HG03108 (cell line): ENCODE measurements at regions not wholly inside any gene's neighbourhood (a gene's known extent, or its start where the extent isn't known, plus 50 kb on each side); places are given as distances from the start of the nearest gene placed in this dataset.
"Not testable (repeated sequence)": the region's sequence is repeated elsewhere in the genome, so short reads cannot be mapped to it uniquely, and the experiment has no call there.

Experiments
- ATAC-seq: cut with Tn5 transposase; IDR thresholded peaks from one replicate; pipeline ENCODE4 v1.9.1; 2021; ENCODE audit warnings: moderate library complexity; ENCODE audit not compliant: unreplicated experiment

- no peak for ATAC-seq
These were observed 593.7 kb upstream of the LUZP2 start for GRCh38 chr11:23903044-23903704.

DNA sequence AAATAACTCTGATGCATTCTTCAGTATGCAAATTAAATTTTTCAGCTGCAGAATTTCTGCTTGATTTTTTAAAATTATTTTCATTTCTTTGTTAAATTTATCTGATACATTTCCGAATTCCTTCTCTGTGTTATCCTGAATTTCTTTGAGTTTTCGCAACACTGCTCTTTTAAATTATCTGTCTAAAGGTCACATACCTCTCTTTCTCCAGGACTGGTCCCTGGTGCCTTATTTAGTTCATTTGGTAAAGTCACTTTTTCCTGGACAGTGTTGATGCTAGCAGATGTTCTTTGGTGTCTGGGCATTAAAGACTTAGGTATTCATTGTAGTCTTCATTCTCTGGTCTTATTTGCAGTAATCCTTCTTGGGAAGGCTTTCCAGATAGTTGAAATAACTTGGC is 577.4 kb upstream of the LUZP2 start:
- no peak for ATAC-seq

GRCh38 chr11:23923357-23923756 is 573.5 kb upstream of the LUZP2 start:
- ATAC-seq, result no peak

DNA sequence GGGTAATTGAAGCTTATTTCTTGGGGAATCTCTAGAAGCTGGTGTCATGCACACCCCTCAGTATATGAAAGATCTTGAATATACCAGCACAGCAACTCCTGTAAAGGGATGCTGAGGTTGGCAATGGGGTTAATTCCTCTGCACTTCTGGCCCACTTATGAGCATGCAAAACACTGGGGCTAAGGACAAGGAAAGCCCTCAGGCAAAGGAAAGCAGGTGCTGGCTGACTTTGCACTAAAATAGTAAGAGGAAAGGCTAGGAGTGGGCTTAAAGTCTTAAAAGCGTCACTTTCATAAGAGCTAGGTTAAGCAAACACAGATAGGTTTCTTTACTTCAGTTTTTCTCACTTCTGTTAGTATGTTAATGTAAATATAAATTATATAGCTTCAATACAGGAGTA is 572.6 kb upstream of the LUZP2 start:
- no peak for ATAC-seq

DNA sequence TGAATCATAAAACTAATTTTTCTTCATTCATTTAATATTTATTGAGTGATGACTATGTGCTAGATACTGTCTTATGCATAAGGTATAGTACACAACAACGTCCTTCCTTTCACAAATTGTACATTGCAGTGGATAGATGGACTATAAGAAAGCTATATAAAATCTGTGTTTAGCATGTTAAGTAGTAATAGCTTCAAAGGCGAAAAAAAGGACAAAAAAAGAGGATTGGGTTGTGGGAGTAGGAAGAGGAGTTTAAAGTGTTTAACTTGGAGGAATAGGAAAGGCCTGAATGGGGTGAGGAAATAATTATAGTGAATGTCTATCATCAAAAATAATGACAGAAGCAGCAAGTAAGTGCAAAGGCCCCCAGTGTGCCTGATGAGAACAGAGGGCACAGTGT is 565.4 kb upstream of the LUZP2 start:
- no peak for ATAC-seq

DNA sequence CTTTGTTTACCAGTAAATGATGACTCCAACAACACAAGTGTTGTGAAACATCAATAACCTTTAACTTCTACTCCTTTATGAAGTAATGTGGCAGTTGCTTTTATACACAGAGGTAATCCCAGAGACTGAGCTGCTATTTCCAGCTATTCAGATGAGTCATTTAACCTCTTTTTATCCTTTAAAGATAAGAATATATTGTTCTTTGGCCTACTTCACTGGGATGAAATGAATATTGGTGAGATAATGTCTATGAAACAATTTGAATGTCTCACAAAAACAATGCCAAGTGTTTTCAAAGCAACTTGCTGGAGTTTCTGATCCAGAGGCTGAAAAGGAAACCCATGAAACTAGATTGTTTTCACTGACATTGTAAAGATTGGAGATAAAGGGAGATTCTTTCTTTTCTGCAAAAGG is 564.4 kb upstream of the LUZP2 start:
- ATAC-seq, result no peak

GRCh38 chr11:23933721-23934120 is 563.1 kb upstream of the LUZP2 start:
- ATAC-seq, result no peak

DNA sequence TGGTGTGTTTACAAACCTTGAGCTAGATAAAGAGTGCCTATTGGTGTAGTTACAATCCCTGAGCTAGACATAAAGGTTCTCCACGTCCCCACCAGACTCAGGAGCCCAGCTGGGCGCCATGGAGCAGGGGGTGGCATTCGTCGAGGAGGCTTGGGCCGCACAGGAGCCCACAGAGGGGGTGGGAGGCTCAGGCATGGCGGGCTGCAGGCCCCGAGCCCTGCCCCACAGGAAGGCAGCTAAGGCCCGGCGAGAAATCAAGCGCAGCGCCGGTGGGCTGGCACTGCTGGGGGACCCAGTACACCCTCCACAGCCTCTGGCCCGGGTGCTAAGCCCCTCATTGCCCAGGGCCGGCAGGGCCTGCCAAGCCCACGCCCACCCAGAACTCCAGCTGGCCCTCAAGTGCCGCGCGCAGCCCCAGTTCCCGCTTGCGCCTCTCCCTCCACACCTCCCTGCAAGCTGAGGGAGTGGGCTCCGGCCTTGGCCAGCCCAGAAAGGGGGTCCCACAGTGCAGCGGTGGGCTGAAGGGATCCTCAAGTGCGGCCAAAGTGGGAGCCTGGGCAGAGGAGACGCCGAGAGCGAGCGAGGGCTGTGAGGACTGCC is 562.1 kb upstream of the LUZP2 start:
- not testable (repeated sequence) for ATAC-seq

DNA sequence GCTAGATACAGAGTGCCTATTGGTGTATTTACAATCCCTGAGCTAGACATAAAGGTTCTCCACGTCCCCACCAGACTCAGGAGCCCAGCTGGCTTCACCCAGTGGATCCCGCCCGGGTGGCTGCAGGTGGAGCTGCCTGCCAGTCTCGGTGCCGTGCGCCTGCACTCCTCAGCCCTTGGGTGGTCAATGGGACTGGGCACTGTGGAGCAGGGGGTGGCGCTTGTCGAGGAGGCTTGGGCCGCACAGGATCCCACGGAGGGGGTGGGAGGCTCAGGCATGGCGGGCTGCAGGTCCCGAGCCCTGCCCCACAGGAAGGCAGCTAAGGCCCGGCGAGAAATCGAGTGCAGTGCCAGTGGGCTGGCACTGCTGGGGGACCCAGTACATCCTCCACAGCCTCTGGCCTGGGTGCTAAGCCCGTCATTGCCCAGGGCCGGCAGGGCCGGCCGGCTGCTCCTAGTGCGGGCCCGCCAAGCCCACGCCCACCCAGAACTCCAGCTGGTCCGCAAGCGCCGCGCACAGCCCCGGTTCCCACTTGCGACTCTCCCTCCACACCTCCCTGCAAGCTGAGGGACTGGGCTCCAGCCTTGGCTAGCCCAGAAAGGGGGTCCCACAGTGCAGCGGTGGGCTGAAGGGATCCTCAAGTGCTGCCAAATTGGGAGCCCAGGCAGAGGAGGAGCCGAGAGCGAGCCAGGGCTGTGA is 554.6 kb upstream of the LUZP2 start:
- not testable (repeated sequence) for ATAC-seq

DNA sequence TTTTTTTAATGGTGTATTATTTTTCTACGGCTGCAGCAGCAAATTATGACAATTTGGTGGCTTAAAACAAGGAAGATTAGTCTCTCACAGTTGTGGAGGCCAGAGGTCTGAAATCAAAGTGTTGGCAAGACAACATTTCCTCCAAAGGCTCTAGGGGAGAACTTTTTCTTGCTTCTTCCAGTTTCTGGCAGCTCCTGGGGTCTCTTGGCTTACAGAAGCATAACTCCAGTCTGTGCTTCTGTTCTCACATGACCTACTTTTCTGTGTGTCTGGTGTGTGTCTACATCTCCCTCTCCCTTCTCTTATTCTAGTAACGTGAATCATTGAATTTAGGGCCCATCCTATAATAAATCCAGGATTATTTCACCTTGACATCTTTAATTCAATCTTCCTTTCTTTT is 551.9 kb upstream of the LUZP2 start:
- no peak for ATAC-seq

- no peak for ATAC-seq
These were observed 549.0 kb upstream of the LUZP2 start for GRCh38 chr11:23947883-23948282.

DNA sequence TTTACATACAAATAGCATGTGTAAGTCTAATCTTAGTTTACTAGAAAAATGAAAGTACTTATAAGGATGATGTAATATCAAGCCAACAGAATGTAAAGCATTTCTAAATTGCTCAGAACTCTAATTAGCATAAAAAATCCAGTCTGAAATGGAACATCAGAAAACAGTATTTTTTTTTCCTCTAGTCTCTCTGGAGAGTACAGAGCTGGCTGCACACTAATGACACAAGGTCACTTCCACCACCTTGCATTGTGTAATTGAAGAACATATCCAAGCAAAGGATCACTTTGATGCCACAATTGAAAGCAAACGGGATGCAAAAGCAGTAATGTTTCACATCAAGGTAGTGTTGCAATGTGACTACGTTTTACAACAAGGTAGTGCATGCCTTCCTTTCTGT is 548.0 kb upstream of the LUZP2 start:
- ATAC-seq, result no peak

DNA sequence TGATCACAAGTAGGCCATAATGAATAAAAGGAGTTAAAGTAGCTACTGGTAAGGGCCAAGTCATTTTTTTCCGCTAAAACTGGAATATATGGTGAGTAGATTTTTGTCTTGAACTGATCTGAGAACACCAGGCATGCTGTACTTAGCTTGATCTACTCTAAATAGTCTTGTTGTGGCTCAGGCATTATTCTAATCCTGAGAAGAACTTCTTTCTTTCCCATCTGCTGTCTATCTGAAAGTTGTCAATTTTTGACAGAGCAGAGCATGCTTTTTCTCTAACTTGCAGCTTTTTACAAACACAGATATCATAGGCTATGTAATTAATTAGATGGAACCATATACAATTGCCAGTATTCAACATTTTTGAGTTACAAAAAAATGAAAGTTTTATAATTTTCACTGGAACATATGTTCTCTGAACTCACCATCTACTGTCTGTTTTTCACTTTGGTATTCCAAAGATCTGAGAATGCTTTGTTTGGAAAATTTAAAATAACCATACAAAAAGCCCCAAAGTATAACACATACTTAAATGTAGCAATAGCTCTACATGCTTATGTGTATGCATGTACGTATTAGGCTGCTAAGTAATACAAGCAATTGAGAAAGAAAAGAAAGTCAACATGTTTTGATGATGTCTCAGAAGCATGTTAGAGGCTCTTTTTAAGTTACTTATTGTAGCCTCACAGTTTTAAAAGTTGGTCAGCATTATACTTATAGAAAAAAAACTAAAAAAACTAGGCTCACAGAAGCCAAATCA is 542.7 kb upstream of the LUZP2 start:
- no peak for ATAC-seq

GRCh38 chr11:23954730-23955129 is 542.1 kb upstream of the LUZP2 start:
- no peak for ATAC-seq

DNA sequence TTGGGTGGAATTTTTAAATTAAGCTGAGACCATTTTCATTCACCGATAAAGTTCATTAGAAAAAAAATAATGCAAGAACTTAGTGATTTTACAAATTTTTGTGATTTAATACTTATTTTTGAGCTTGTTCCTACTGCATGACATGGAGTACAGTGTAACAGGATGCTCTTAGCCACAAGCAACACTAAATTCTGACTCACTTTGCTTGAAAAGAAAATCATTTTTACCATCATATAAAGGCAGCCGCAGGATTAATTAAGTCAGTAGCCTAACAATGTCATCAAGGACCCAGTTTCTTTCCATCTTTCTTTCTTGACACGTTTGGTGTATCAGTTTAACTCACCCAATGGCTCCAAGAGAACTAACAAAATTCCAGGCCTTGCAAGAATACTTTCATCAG is 540.3 kb upstream of the LUZP2 start:
- no peak for ATAC-seq

- ATAC-seq, result no peak
These were observed 539.5 kb upstream of the LUZP2 start for GRCh38 chr11:23957314-23957713.

GRCh38 chr11:23959462-23959861 is 537.4 kb upstream of the LUZP2 start:
- no peak for ATAC-seq

DNA sequence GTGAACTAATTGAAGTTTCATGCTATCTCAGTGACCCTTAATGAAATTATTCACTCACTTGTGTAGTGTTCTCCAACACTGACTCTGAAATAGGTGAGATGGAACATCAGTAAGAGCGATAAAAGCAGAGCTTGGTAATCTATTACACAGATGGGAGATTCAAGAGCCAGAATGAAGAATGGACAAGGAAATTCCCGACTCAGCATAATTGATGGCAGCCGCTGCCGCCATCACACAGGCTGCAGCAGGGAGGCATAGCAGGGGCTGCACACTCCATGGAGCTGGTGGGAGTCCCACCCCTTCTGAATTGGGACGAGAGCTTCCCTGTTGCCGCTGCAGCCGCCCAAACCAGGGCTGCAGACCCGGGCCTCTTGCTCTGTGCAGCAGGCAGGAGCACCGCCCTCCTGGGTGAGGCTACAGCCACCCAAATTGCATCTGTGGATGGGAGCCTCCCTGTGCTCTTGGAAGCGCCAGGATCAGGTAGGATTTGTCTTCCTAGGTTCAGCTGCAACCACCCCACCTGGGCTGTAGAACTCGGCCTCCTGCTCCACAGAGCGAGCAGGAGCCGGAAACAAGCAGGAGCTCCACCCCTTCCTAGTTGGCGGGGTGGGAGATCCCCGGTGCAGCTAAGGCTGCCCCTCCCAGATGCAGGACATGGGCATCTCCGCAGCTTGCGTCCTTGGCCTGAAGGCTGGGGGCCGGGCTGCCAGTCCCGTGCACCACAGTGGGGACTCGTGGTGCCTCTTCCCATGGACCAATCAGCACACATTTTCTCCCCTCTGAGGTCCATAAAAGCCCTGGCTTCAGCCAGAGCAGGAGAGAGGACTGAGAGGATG is 535.1 kb upstream of the LUZP2 start:
- no peak for ATAC-seq

DNA sequence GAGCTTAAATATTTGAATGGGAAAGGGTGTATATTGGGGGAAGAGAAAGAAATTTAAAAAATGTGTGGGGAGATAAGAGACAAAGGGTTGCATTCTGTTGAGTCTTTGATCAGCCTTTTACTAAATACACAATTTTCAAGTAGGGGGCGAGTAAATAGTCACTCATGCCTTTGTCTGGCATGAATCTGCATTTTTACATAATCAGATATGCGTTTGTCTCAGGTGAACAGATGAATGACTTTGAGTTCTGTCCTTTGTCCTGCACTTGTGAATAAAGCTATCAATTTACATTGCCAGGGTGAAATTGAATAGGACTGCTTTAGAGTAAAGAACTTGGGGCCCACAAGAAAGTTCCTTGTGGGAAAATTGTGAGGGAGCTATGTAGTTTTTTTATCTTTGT is 523.6 kb upstream of the LUZP2 start:
- ATAC-seq, result no peak

DNA sequence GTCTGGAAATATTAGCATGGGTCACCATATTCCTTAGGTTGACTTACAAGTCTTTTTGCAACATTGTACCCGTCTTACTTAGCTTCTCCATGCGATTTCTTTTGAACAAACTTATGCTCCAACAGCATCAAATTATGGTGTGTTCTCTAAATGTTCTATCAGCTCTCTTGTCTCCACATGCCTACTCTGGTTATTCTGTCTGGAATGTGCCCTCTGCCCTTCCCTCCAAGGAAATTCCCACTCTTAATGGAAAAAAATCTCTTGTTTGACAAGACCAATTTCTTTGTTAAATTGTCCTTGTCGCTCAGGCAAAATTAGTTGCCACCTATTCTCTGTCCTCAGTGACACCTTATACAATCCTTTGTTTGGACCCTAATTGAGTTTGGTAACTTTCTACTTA is 522.8 kb upstream of the LUZP2 start:
- no peak for ATAC-seq

- no peak for ATAC-seq
These were observed 522.3 kb upstream of the LUZP2 start for GRCh38 chr11:23974601-23975000.
